ENCODE measurements at regions not wholly inside any gene's neighbourhood (a gene's known extent, or its start where the extent isn't known, plus 50 kb on each side); places are given as distances from the start of the nearest gene placed in this dataset.

DNA sequence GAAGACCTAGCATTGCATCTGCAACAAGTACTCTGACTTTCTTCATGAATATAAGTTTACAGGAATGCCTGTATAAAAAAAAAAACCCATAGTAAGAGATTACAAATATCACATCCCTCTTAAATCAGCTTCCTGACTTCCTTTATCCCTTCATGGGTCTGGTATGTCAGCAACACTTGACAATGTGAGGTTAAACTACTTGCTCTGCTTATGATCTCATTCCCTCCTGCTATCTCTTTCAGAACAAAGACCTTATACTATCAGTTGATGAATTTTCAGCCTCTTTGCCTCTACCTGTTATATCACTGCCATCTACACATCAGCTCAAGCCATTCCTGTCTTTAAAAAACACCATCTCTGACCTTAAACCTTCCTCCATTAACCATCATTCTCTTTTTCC lies 130.9 kb upstream of the SAMSN1 start (continued):
- TF ChIP-seq ZBTB40 (IDR thresholded peaks at IDR 0.05; ENCODE audit: borderline replicate concordance) (no peak), FOS (IDR thresholded peaks at IDR 0.05; ENCODE audit: borderline replicate concordance, extremely low read depth, insufficient read length) (no peak), MTA3 (IDR thresholded peaks at IDR 0.05; ENCODE audit: borderline replicate concordance, low read length) (no peak), SRF (IDR thresholded peaks at IDR 0.05; ENCODE audit: low read depth in 2 of 2, low read length in 2 of 2) (no peak), STAT1 (conservative IDR thresholded peaks at IDR 0.05) (no peak)
- TF ChIP-seq, protein P1, sequence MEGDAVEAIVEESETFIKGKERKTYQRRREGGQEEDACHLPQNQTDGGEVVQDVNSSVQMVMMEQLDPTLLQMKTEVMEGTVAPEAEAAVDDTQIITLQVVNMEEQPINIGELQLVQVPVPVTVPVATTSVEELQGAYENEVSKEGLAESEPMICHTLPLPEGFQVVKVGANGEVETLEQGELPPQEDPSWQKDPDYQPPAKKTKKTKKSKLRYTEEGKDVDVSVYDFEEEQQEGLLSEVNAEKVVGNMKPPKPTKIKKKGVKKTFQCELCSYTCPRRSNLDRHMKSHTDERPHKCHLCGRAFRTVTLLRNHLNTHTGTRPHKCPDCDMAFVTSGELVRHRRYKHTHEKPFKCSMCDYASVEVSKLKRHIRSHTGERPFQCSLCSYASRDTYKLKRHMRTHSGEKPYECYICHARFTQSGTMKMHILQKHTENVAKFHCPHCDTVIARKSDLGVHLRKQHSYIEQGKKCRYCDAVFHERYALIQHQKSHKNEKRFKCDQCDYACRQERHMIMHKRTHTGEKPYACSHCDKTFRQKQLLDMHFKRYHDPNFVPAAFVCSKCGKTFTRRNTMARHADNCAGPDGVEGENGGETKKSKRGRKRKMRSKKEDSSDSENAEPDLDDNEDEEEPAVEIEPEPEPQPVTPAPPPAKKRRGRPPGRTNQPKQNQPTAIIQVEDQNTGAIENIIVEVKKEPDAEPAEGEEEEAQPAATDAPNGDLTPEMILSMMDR (IDR thresholded peaks at IDR 0.05 in 2 of 3, conservative IDR thresholded peaks at IDR 0.05 in 1 of 3; ENCODE audit: control insufficient read depth in 2 of 3, extremely low read depth in 1 of 3, insufficient read depth in 1 of 3, low read depth in 3 of 3, low read length in 3 of 3): no peak
